ENCODE measurements at regions not wholly inside any gene's neighbourhood (a gene's known extent, or its start where the extent isn't known, plus 50 kb on each side); places are given as distances from the start of the nearest gene placed in this dataset.

DNA sequence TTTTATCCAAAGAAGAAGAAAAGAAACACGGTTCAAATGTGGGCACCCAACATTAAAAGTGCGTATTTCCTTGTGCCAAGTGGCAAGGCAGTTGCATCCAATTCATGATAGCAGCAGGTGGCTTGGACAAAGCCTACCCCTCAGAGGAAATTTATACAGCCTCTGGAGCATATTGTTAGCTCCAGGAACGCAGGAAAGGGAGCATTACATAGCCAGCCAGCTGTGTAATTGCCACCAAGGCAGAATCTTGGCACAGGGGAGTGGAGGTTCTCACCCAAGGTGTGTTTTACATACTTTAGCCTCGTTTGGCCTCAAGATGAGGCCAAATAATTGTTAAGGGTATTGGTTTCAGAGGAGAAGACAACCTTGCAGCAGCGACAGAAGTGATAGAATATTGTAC, 526.9 kb downstream of the TMEM182 start:
- dilution Hi-C loops (cut with MboI; ENCODE audit: extremely low pct_ligation_motif_present, low sequenced_read_pairs) = no loop called here
- TF ChIP-seq, protein P1, sequence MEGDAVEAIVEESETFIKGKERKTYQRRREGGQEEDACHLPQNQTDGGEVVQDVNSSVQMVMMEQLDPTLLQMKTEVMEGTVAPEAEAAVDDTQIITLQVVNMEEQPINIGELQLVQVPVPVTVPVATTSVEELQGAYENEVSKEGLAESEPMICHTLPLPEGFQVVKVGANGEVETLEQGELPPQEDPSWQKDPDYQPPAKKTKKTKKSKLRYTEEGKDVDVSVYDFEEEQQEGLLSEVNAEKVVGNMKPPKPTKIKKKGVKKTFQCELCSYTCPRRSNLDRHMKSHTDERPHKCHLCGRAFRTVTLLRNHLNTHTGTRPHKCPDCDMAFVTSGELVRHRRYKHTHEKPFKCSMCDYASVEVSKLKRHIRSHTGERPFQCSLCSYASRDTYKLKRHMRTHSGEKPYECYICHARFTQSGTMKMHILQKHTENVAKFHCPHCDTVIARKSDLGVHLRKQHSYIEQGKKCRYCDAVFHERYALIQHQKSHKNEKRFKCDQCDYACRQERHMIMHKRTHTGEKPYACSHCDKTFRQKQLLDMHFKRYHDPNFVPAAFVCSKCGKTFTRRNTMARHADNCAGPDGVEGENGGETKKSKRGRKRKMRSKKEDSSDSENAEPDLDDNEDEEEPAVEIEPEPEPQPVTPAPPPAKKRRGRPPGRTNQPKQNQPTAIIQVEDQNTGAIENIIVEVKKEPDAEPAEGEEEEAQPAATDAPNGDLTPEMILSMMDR (optimal IDR thresholded peaks at IDR 0.05 in 1 of 3, IDR thresholded peaks at IDR 0.05 in 1 of 3, conservative IDR thresholded peaks at IDR 0.05 in 1 of 3; ENCODE audit: extremely low read depth in 1 of 3, insufficient read depth in 2 of 3, low read length in 3 of 3) = no peak
- no peak for TF ChIP-seq EZH2 (IDR thresholded peaks at IDR 0.05; ENCODE audit: low read length)
- DNase-seq (ENCODE audit: low read depth, low spot score) (no peak), FAIRE-seq (no peak)
- H3K9me1 ChIP-seq (ENCODE audit: control insufficient read depth, extremely low read depth, insufficient read depth, low read length) = no peaks in the 10 kb centered on the region
- no peak overlapping the region for H3K27ac ChIP-seq (ENCODE audit: control insufficient read depth, insufficient read depth, low read length)
- H3K4me1 ChIP-seq (ENCODE audit: control insufficient read depth, extremely low read depth, insufficient read depth, low read length) = no peaks in the 10 kb centered on the region
- H3K4me2 ChIP-seq (ENCODE audit: control insufficient read depth, extremely low read depth, insufficient read depth, low read depth, low read length) = no peak overlapping the region
- no peak overlapping the region for H3K4me3 ChIP-seq (ENCODE audit: control insufficient read depth in 2 of 3, extremely low read depth in 1 of 3, insufficient read depth in 2 of 3, low read depth in 1 of 3, low read length in 3 of 3)
- no peaks in the 10 kb centered on the region for H3K79me2 ChIP-seq (ENCODE audit: control insufficient read depth, insufficient read depth, low read length)
- H2AFZ ChIP-seq (ENCODE audit: control insufficient read depth, low read length) = no peak overlapping the region
- H3K9me3 ChIP-seq (ENCODE audit: control insufficient read depth, low read depth, low read length) = no peaks in the 10 kb centered on the region
- H3K27me3 ChIP-seq (ENCODE audit: control insufficient read depth, extremely low read depth, insufficient read depth, low read length) = no peaks in the 10 kb centered on the region
- no peaks in the 10 kb centered on the region for H3K36me3 ChIP-seq (ENCODE audit: control insufficient read depth in 2 of 2, extremely low read depth in 1 of 2, insufficient read depth in 2 of 2, low read length in 2 of 2)
- no peak overlapping the region for H3K9ac ChIP-seq (ENCODE audit: control insufficient read depth, extremely low read depth, insufficient read depth, low read length)
- no peaks in the 10 kb centered on the region for H4K20me1 ChIP-seq (ENCODE audit: control insufficient read depth, extremely low read depth, insufficient read depth, low read length)

DNA sequence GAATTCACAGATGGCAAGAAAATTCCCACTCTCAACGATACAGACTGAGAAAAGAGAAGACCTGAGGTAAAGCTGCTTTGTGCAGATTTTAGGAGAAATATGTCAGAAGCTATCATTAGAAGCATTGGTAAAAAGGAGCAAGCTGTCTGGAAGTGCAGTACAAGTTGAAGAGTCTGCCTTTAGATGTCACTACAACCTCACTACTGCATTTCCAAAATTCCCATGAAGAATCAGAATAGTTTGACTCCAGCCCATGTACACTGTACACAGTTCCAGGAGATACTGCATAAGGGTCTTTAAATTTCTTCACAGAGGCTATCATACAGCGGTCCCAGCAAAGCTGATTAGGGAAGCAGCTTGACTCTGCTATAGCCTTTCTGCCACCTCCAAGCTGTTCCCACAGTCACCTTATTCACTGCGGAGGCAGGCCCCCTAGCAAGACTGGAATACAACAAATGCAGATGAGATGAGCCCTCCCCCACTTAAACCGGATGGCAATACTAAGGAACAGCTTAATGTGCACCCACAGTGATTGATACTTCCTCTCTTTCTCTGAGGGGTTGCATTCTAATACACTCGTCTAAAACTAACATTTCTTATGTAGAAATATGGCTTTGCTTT, 527.4 kb downstream of the TMEM182 start:
- Histone ChIP-seq H4K20me1 (ENCODE audit: control insufficient read depth, extremely low read depth, insufficient read depth, low read length) (no peaks in the 10 kb centered on the region), H3K4me3 (ENCODE audit: control insufficient read depth in 2 of 3, extremely low read depth in 1 of 3, insufficient read depth in 2 of 3, low read depth in 1 of 3, low read length in 3 of 3) (no peak overlapping the region), H3K4me1 (ENCODE audit: control insufficient read depth, extremely low read depth, insufficient read depth, low read length) (no peaks in the 10 kb centered on the region), H3K9me3 (ENCODE audit: control insufficient read depth, low read depth, low read length) (no peaks in the 10 kb centered on the region), H3K79me2 (ENCODE audit: control insufficient read depth, insufficient read depth, low read length) (no peaks in the 10 kb centered on the region), H2AFZ (ENCODE audit: control insufficient read depth, low read length) (no peak overlapping the region), H3K36me3 (ENCODE audit: control insufficient read depth in 2 of 2, extremely low read depth in 1 of 2, insufficient read depth in 2 of 2, low read length in 2 of 2) (no peaks in the 10 kb centered on the region), H3K27ac (ENCODE audit: control insufficient read depth, insufficient read depth, low read length) (no peak overlapping the region), H3K9me1 (ENCODE audit: control insufficient read depth, extremely low read depth, insufficient read depth, low read length) (no peaks in the 10 kb centered on the region), H3K9ac (ENCODE audit: control insufficient read depth, extremely low read depth, insufficient read depth, low read length) (no peak overlapping the region), H3K27me3 (ENCODE audit: control insufficient read depth, extremely low read depth, insufficient read depth, low read length) (no peaks in the 10 kb centered on the region), H3K4me2 (ENCODE audit: control insufficient read depth, extremely low read depth, insufficient read depth, low read depth, low read length) (no peak overlapping the region)
- no peak for FAIRE-seq
- TF ChIP-seq EZH2 (IDR thresholded peaks at IDR 0.05; ENCODE audit: low read length) = no peak
- TF ChIP-seq, protein P1 (optimal IDR thresholded peaks at IDR 0.05 in 1 of 3, IDR thresholded peaks at IDR 0.05 in 1 of 3, conservative IDR thresholded peaks at IDR 0.05 in 1 of 3; ENCODE audit: extremely low read depth in 1 of 3, insufficient read depth in 2 of 3, low read length in 3 of 3) = no peak
- dilution Hi-C loops (cut with MboI; ENCODE audit: extremely low pct_ligation_motif_present, low sequenced_read_pairs) = no loop called here
- no peak for DNase-seq (ENCODE audit: low read depth, low spot score)
